Smooth muscle cell (in vitro differentiated cells): ENCODE measurements at regions not wholly inside any gene's neighbourhood (a gene's known extent, or its start where the extent isn't known, plus 50 kb on each side); places are given as distances from the start of the nearest gene placed in this dataset.

ENCODE experiments used
- DNase-seq: peaks from one replicate; lab custom pipeline; 2025; ENCODE audit not compliant: unreplicated experiment; lab: John Stamatoyannopoulos, UW
- H2AFZ ChIP-seq: fragments of 200-600 bp; sonication (generic); 2 replicates; pipeline ENCODE4 v1.6.0; 2016; ENCODE audit warnings: antibody characterized with exemption, low read depth, mild to moderate bottlenecking
- H3F3A ChIP-seq: fragments of 200-600 bp; sonication (generic); 2 replicates; pipeline ENCODE4 v1.6.0; 2017; ENCODE audit warnings: antibody characterized with exemption, low read depth
- H3K27ac ChIP-seq: fragments of 200-600 bp; sonication (generic); 2 replicates; pipeline ENCODE4 v1.5.1; 2016; ENCODE audit warnings: low read depth, mild to moderate bottlenecking
- H3K27me3 ChIP-seq: fragments of 200-600 bp; sonication (generic); 2 replicates; pipeline ENCODE4 v1.6.1; 2016; ENCODE audit warnings: low read depth, mild to moderate bottlenecking
- H3K36me3 ChIP-seq: fragments of 200-600 bp; sonication (generic); 2 replicates; pipeline ENCODE4 v1.5.1; 2016; ENCODE audit warnings: low read depth
- H3K4me1 ChIP-seq: fragments of 200-600 bp; sonication (generic); 2 replicates; pipeline ENCODE4 v1.5.1; 2016; ENCODE audit warnings: low read depth
- H3K4me2 ChIP-seq: fragments of 200-600 bp; sonication (generic); 2 replicates; pipeline ENCODE4 v1.6.0; 2016; ENCODE audit warnings: mild to moderate bottlenecking
- H3K4me3 ChIP-seq: fragments of 200-600 bp; sonication (generic); 2 replicates; pipeline ENCODE4 v1.5.1; 2016; ENCODE audit warnings: mild to moderate bottlenecking
- H3K79me2 ChIP-seq: fragments of 200-600 bp; sonication (generic); 2 replicates; pipeline ENCODE4 v1.6.0; 2016; ENCODE audit warnings: low read depth, mild to moderate bottlenecking
- H3K9ac ChIP-seq: fragments of 200-600 bp; sonication (generic); 2 replicates; pipeline ENCODE4 v1.6.0; 2016; ENCODE audit warnings: low read depth
- H3K9me3 ChIP-seq: fragments of 200-600 bp; sonication (generic); replicated peaks from 2 replicates; pipeline ENCODE4 v1.5.1; 2016; ENCODE audit warnings: low read depth
- H4K20me1 ChIP-seq: fragments of 200-600 bp; sonication (generic); 2 replicates; pipeline ENCODE4 v1.6.0; 2016; ENCODE audit warnings: low read depth
- CTCF ChIP-seq: fragments of 200-600 bp; sonication (generic); IDR thresholded peaks from 2 replicates; pipeline ENCODE4 v1.5.1; 2017; ENCODE audit warnings: borderline replicate concordance, mild to moderate bottlenecking, antibody characterized with exemption; ENCODE audit not compliant: insufficient read depth, poor library complexity, severe bottlenecking
- WGBS: methylation state at CpG from one replicate; pipeline ENCODE4 v1.1.7; 2016; ENCODE audit warnings: low lambda C conversion rate; 5-methylcytosine and 5-hydroxymethylcytosine counted together

- no peak overlapping the region for H3K4me3 ChIP-seq
- H4K20me1 ChIP-seq: no peaks in the 10 kb centered on the region
- no peaks in the 10 kb centered on the region for H3K36me3 ChIP-seq
- no peak for DNase-seq
- H3K79me2 ChIP-seq: no peaks in the 10 kb centered on the region
- H3K27me3 ChIP-seq: peaks cover 15% of the 10 kb centered on the region
- H3K4me1 ChIP-seq: no peaks in the 10 kb centered on the region
- H3K4me2 ChIP-seq: no peak overlapping the region
- H3K27ac ChIP-seq: no peak overlapping the region
- no peaks in the 10 kb centered on the region for H3K9me3 ChIP-seq
- no peak overlapping the region for H3K9ac ChIP-seq
- WGBS: 90% methylated on average over 23 of the region's 23 CpGs
- H3F3A ChIP-seq: no peaks in the 10 kb centered on the region
- H2AFZ ChIP-seq: no peak overlapping the region
- no peak for TF ChIP-seq CTCF
Measured at GRCh38 chr11:134532131-134532920, 120.3 kb upstream of the B3GAT1 start.

GRCh38 chr11:134531327-134532130 lies 119.5 kb upstream of the B3GAT1 start:
- no peaks in the 10 kb centered on the region for H3F3A ChIP-seq
- DNase-seq: no peak
- no peak overlapping the region for H3K27ac ChIP-seq
- no peak overlapping the region for H3K4me3 ChIP-seq
- WGBS: 92% methylated on average over 19 of the region's 23 CpGs
- H3K9me3 ChIP-seq: no peaks in the 10 kb centered on the region
- H3K36me3 ChIP-seq: no peaks in the 10 kb centered on the region
- no peak overlapping the region for H3K4me2 ChIP-seq
- H3K27me3 ChIP-seq: peaks cover 15% of the 10 kb centered on the region
- no peaks in the 10 kb centered on the region for H4K20me1 ChIP-seq
- no peak for TF ChIP-seq CTCF
- H2AFZ ChIP-seq: no peak overlapping the region
- no peak overlapping the region for H3K9ac ChIP-seq
- H3K79me2 ChIP-seq: no peaks in the 10 kb centered on the region
- no peaks in the 10 kb centered on the region for H3K4me1 ChIP-seq

GRCh38 chr11:134530636-134531326 lies 118.7 kb upstream of the B3GAT1 start:
- Histone ChIP-seq H4K20me1 (no peaks in the 10 kb centered on the region), H3F3A (no peaks in the 10 kb centered on the region), H3K79me2 (no peaks in the 10 kb centered on the region), H3K4me2 (no peak overlapping the region), H3K27me3 (peaks cover 15% of the 10 kb centered on the region), H3K9ac (no peak overlapping the region), H3K4me3 (no peak overlapping the region), H3K4me1 (no peaks in the 10 kb centered on the region), H3K36me3 (no peaks in the 10 kb centered on the region), H3K9me3 (no peaks in the 10 kb centered on the region), H2AFZ (no peak overlapping the region), H3K27ac (no peak overlapping the region)
- WGBS: 94% methylated on average over 14 of the region's 14 CpGs
- no peak for TF ChIP-seq CTCF
- DNase-seq: no peak
